ENCODE measurements at regions not wholly inside any gene's neighbourhood (a gene's known extent, or its start where the extent isn't known, plus 50 kb on each side); places are given as distances from the start of the nearest gene placed in this dataset.

DNA sequence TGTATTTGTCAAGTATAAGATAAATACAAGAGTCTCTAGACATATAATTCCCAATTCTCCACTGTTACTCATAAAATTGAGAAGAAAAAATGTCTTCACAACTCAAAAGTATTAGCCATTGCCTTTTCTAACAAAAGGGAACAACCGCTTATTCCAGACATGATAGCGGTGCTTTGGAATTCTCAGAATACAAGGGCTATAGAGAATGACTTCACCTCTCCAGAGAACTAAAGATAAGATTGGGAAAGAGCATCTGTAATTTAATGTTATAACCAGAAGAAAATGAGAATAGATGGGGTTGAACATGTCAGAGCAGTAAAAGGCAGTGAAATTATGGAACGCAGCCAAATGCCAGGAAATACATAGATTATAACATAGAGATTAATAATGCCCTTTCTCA is 730.8 kb downstream of the C6orf118 start:
- DNase-seq (ENCODE audit: low read depth in 2 of 2): no peak

DNA sequence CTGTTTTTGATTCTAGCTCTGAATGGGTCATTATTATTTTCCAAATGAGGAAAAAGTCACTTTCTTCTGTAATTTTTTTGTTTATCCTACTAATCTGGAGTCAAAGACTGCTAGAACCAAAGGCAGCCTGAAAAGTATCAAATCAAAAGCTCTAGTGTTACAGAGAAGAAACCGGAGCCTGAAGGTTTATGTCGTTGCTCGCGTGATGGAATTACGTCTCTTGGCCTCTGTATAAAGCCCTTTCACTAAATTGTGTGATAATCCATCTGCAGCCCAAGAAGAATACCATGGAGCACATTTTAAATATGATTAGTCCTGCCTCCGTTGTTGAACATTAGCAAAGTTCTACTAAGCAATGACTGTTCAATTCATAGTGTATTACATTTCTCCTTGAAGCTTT is 738.6 kb downstream of the C6orf118 start:
- DNase-seq (ENCODE audit: low read depth in 2 of 2): no peak

DNA sequence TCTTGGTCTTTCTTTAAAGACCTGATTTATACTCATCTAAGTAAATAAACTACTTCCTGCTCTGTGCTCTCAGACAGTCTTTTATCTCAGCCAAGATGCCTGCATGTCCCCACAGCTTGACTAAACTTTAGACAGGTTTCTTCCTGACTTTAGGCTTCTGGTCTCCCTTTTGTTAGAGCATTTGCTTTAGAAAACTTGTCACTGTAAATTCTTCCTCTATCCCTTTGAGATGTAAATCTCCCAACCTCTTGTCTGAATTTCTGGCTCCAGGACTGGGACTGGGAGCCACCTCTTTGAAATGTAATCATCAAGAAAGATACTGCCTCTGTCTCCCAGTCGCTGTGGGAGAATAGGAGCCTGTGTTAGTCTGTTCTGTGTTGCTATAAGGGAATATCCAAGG is 739.9 kb downstream of the C6orf118 start:
- DNase-seq (ENCODE audit: low read depth in 2 of 2): no peak

DNA sequence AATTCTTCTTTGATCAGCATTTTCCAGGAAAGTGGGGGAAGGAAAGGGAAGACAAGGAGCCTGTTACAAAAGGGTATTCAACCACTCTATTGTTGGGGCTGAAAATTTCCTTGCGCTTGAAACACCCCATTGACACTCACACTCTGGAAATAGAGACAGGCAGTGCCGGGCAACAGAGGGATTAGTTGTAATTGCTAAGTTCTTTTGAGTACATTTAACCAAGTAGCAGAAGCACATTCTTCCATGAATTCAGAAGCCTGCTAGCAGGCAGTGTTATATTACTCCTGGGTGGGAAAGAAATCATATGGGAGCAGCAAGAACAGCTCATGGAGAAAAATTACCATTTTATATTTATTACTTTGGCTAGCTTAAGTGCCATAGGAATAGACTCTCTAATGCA is 745.5 kb downstream of the C6orf118 start:
- no peak for DNase-seq (ENCODE audit: low read depth in 2 of 2)

DNA sequence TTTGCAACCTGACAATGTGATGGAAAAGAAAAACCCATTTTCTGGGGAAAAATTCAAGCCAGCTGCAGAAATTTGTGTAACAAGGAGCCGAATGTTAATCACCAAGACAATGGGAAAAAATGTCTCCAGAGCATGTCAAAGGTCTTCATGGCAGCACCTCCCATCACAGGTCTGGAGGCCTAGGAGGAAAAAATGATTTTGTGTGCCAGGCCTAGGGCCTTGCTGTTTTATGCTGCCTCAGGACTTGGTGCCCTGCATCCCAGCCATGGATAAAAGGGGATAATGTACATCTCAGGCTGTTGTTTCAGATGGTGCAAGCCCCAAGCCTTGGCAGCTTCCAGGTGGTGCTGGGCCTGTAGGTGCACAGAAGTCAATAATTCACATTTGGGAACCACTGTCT is 747.7 kb downstream of the C6orf118 start:
- DNase-seq (ENCODE audit: low read depth in 2 of 2): no peak

DNA sequence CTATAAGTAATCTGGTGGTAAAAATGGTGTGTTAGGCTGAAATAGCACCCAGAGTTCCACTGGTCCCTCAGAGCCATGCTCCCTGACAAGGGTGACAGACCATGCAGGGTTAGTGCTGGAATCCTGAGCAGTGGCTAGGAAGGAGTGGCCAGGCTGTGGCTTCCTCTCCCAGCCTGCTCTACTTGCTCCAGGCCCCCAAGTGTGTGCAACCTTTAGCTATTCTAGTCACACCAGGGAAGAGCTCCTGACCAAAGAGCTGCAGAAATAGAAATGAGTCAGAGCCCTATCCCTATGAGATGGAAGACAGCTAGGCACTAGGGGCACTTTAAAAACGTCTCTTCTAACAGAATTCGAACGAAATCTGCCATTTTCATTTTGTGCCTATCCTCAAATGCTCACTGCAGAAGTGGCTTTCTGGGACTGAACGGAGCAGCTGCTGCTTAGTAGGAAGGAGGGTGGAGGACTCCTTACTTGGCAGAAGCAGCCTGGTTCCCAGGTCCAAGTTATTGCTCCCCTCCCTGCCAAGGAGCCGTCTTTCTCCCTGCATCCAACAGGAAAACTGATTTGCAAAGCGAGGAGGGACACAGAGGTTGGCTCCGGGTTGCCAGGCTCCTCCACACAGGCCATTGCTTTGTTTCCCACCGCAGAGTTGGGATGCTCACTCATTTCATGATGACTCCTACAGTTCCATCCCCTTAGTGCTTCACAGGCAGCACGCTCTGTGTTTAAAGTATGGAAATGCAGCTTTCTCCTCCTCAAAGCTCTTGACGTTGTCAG is 754.5 kb downstream of the C6orf118 start:
- DNase-seq (ENCODE audit: low read depth in 2 of 2): no peak

DNA sequence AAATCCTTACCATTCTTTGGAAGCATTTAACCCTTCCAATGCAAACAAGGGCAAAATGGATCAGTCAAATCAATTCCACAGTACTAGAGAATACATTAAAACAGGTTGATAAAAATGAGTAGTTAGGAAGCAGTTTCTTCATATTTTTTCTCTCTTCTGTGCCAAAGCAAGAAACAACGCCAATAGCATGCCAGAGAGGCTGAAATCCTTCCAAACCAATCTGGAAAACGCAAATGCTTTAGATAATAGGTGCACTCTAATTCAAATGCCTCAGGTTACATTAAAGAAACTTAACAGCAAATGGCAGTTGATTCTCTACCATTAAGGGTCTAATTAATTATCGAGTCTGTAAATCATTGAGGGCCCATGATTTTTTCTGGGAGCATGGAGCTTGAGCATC is 755.2 kb downstream of the C6orf118 start:
- DNase-seq (ENCODE audit: low read depth in 2 of 2): no peak

DNA sequence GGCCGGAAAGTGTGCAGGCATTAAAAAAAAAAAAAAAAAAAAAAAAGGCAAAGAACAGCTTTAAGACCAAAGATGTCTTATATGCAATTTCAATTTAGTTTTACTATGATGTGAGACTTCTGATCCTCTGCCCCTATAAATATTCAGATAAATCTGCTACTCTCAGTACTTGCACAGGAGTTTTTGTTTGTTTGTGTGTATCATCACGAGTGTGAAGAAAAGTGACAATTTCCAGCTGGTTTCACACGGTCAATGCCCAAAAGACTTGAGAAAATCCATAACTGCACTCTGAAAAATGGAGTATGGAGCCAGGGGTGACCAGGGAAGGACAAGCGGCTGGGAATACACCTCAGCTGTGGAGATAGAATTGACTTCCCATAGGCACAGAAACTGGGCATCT is 757.7 kb downstream of the C6orf118 start:
- DNase-seq (ENCODE audit: low read depth in 2 of 2): no peak

DNA sequence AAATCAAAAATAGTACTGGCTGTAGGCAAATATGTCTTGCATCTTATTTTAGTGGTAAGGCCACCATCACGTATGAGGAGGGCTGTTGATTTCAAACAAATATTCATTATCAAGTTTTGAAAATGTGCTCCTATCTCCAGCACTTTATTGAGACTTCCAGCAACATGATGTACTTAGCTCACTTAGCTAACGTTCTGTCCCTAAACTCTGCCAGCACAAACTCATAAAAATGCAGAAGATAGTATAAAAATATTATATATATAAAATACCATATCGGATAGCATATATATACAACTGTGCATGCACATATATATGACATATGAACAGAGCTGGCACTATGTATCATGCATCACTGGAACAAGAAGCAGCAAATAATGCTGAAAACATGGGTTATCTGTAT is 762.3 kb downstream of the C6orf118 start:
- DNase-seq (ENCODE audit: low read depth in 2 of 2): no peak

DNA sequence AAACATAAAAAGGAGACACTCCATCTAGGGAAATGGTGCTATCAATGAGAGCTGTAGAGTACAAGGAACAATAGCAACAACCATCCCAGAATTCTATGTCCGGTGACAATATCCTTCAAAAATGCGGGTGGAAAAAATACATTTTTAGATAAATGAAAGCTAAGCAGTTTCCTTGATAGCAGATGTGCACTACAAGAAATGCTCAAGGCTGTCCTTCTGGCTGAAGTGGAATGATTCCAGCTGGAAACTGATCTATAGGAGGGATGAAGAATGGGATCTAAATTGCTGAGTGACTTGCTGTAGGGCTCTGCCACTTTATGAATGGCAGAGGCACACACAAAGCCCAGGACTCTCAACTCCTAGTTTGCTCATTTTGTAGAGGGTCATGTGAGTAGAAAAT is 763.1 kb downstream of the C6orf118 start:
- DNase-seq (ENCODE audit: low read depth in 2 of 2): no peak

DNA sequence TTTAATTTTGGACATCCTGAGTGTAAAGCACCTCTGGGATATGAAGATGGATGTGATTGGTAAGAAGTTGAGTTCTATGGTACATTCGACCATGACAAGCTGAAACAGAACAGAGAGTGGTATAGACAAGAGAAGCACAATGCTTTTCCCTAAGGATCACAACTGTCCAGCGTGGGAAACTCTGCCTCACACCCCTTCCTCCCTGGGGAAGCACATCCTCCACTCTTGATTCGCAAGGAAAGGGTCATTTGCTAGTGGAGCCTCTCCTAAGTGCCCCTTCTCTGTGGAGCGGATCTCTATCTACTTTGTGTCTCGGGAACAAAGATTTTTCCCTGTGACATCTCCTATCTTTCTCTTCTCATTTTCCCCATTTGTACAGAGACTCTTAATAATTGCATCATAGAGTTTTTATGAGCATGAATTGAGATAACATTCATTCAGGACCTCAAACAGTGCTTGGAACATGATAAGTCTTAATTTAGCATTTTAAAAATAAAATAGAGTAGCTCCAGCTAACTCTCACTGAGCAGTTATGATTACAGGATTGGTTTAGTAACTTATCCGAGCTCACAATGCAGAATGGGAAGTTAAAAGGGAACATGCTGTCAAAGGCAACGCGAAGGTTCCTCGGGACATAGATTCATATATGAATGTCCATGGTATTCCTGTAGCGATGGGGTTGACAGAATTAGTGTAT is 775.2 kb downstream of the C6orf118 start:
- DNase-seq (ENCODE audit: low read depth in 2 of 2): no peak

DNA sequence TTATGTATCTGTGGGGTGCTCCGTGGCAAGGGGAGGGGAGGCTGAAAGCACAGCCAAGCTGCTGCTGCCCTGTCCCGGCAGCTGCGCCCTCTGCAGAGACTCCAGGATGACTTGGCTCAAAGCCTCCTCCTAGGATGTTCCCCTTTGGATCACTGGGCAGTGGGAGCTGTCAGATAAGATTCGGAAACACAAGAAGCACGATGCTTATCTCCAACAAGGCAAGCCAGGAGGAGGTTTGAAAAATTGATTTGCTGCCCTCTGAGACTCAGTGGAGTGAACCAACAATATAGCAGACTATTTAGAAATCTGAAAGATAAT is 776.4 kb downstream of the C6orf118 start:
- DNase-seq (ENCODE audit: low read depth in 2 of 2): no peak

DNA sequence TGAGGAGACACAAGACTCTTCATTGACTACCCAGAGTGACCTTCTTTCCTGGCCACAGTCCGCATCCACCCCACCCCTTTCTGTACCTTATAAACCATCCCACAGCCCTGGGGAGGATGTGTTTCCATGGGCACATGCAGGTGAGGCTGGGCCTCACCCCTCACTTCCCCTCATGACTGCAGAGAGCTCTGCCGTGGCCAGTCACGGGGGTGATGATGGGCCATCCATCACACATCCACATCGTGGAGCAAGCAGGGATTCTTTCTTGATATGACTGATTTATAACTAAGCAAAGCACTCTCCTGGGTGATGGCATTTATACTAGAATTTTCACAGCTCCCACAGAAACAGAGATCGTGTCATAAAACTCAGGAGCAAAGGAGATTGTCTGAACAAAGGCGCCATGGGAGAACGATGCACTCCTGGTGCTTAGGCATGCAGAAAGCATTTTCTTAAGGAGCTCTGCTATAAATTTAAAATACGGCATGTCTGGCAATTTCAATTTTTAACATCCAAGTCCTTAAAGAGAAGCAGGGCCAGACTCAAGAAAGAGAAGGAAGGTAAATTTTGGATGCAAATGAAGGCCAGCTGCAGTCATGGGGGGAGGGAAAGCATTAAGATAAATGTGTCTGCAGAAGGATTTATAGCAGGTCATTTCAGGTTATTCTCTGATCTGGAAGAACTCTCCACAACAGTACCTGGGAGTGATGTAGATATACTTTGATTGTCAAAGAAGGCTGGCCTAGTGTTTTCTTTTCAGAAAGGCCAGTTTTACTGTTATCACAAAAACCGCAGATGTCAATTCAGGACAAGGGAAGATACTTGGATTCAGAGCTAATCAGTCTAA is 777.0 kb downstream of the C6orf118 start:
- DNase-seq (ENCODE audit: low read depth in 2 of 2): no peak

DNA sequence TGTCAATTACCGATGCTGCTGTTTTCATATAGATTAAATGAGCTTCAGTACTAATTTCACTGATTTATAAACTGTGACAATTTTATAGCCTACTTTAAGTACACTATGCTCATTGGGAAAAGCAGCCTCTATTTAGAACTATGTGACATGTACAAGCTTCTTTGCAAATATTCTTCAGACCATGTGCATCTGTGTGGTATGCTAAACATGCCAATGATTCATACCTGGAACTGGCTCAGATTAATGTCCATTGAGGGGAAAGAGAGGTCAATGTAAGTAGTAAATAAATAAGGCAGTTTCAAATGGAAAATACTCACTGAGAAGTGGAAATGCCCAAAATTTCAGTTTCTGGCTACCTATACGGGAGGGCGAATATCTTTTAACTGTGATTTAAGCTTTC is 777.7 kb downstream of the C6orf118 start:
- no peak for DNase-seq (ENCODE audit: low read depth in 2 of 2)

DNA sequence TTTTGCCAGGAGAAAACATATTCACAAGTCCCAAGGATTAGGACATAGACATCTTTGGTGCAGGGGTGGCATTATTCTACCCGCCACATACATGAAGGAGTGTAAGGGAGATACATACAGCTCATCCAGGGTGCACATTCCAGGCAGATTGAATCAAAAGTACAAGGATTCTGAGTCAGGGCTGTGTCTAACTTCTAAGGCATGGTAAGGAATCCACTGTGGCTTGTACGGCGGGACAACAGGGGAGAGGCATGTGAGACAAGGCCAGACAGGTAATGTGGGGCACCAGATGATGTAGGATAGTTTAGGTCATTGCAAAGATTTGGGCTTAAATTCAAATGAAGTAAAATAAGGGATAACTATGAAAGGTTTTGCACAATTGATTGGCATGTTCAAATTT is 780.9 kb downstream of the C6orf118 start:
- no peak for DNase-seq (ENCODE audit: low read depth in 2 of 2)

DNA sequence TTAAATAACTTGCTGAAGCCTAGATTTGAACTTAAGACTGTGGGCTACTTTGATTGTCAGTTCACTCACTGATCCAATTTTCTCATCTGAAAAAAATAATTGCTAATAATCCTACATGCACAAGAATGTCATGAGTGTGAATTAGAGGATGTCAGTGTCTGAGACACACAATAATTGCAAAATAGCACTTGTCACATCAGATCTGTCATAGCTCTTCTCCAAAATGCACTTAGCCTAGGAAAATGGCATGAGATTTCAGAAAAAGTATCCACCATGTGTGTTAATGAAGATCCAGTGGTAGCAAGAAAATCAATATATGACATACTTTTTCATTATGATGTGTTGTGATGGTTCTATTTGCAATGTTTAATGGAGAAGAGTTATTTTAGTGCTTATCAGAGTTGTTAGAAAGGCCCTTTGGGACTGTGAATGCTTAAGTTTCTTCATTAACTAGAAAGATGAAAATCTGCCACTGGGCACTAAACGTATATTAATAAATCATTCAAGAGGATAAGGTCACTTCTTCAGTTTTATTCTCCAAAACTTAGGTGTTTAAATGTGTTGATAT is 786.2 kb downstream of the C6orf118 start:
- DNase-seq (ENCODE audit: low read depth in 2 of 2): no peak

DNA sequence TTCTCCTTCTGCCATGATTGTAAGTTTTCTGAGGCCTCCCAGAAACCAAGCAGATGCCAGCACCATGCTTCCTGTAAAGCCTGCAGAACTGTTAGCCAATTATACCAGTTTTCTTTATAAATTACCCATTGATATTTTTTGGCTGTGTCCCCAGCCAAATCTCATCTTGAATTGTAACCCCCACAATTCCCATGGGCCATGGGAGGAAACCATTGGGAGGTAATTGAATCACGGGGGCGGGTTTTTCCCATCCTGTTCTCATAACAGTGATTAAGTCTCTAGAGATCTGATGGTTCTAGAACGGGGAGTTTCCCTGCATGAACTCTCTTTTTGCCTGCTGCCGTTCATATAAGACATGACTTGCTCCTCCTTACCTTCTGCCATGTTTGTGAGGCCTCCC is 788.5 kb downstream of the C6orf118 start:
- DNase-seq (ENCODE audit: low read depth in 2 of 2): no peak

DNA sequence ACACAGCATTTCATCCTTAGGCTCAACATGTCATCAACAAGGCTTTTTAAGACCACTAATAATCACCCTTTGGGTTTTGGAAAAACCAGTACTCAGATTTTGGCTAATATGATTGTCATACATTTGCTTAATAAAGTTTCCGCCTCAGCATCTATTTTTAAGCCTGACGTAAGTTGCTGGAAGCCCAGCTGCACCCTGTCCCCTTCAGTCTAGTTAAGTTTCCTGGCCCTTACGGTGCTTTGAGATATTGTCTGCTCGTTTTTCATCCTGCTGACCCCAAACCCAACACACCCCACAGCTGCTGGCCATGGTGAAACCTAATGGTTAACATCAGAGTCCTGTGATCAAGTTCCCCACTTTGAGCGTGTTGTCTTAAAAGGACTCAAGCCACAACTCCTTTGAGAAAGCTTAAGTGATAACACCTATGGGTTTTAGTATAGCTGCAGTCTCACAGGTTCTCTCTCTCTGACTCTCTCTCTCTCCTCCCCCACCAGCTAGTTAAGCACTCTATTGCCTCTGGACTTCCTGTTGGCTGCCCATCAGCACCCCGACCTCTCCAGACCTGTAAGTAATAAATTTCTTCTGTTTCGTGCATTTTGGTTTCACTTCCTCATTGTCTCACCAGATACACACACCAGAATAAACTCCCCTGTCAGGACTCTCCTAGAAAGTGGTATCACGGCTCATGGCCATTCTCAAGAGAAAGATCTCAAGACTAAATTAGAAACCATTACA is 802.0 kb downstream of the C6orf118 start:
- peak in 1 of 2 donors; percentile 29 for DNase-seq (ENCODE audit: low read depth in 2 of 2)

DNA sequence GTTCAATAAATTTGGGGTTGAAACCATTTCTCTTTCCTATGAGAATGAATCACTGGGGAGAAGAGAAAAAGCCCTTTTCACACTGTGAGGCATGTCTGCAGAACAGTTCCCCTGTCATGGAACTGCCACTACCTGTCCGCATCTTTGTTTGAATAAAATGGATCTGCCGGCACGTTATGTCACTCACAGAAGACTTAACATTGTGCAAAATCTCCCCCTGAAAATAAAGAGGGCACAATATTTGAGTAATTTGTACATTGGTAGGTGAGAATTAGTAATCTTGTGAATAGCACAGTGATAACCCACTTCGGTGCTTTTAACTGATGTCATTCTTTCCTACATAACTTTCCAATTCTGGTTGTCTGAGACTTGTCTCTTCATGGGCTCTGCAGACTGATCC is 804.0 kb downstream of the C6orf118 start:
- no peak for DNase-seq (ENCODE audit: low read depth in 2 of 2)

DNA sequence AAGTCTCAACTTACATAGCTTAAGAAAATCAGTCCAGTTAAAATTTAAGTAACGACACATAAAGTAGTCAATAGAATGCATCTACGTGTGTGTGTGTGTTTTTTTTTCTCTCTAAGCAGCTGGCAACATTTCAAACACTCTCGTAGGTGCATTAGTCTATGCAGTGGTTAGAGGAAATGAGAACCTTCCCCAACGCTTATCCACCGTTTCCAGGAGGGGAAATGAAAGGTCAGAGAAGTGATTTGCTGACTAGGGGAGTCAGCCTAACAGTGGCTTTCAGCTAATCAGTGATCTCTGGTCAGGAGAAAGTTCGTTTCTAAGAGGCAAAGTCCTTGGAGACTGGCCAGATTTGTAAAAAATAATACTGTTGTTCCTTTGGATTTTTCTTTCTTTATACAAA is 806.6 kb downstream of the C6orf118 start:
- DNase-seq (ENCODE audit: low read depth in 2 of 2): peak in 1 of 2 donors; percentile 92

DNA sequence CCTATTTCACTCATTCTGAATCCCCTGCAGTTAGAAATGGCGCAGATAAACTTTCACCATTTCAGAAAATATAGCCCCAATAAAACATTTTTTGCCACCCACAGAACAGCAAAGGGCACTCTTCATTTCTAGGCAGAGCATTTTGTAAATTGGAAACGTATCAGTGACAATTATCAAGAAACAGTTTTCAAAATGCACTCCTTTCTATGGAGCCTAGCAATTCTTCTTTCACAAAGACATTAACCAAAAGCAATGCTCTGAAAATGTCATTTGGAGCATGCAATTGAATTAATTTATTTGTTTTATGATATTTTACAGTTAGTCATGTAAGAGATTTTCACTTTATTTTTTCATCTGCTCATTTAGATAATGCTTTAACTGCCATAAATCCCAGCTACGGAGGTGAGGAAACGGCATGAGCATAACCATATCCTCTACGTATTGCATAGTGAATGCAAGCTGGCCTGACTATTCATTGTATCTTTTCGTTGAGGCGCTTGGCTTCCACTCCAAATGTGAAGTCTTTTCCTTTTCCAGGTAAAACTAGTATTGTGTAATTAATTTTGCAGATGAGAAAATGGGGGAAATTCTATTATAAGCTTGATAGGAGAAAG is 813.4 kb downstream of the C6orf118 start:
- DNase-seq (ENCODE audit: low read depth in 2 of 2): no peak
